HL-60 (cell line): ENCODE measurements at regions not wholly inside any gene's neighbourhood (a gene's known extent, or its start where the extent isn't known, plus 50 kb on each side); places are given as distances from the start of the nearest gene placed in this dataset.

ENCODE experiments used
- DNase-seq, 2 experiments: peaks; one replicate each; pipeline ENCODE4 v3.0.0-alpha.2; 2010 to 2020; ENCODE audit warnings: low read depth in 1 of 2, low spot score in 1 of 2
- H3K27ac ChIP-seq: fragments of 250-450 bp; sonication (Bioruptor Pico); replicated peaks from 2 replicates; pipeline ENCODE4 v1.5.1; 2020; ENCODE audit warnings: mild to moderate bottlenecking, moderate library complexity
- H3K27me3 ChIP-seq: fragments of 250-450 bp; sonication (Bioruptor Pico); 2 replicates; pipeline ENCODE4 v1.5.1; 2021; ENCODE audit warnings: mild to moderate bottlenecking, moderate library complexity; ENCODE audit not compliant: insufficient read depth, poor library complexity, severe bottlenecking
- H3K4me3 ChIP-seq: replicated peaks from 2 replicates; pipeline ENCODE4 v1.5.1; 2011; ENCODE audit warnings: mild to moderate bottlenecking, control low read depth, low read length; ENCODE audit not compliant: insufficient read depth
- CTCF ChIP-seq: IDR thresholded peaks from one replicate; pipeline ENCODE4 v1.5.1; 2011; ENCODE audit warnings: low read length, control low read depth, inconsistent platforms; ENCODE audit not compliant: insufficient read depth
- GABPA ChIP-seq: IDR thresholded peaks from 2 replicates; pipeline ENCODE4 v1.6.1; 2012; ENCODE audit warnings: low read depth
- POLR2AphosphoS5 ChIP-seq: IDR thresholded peaks from 2 replicates; pipeline ENCODE4 v1.6.1; 2012; ENCODE audit warnings: low read depth
- SPI1 ChIP-seq: IDR thresholded peaks from 2 replicates; pipeline ENCODE4 v1.6.1; 2012; ENCODE audit warnings: low read depth, mild to moderate bottlenecking, borderline replicate concordance
- TF ChIP-seq, protein P1 (sequence below): IDR thresholded peaks from 2 replicates; pipeline ENCODE4 v1.6.1; 2012; ENCODE audit warnings: low read depth; ENCODE audit not compliant: insufficient replicate concordance

DNA sequence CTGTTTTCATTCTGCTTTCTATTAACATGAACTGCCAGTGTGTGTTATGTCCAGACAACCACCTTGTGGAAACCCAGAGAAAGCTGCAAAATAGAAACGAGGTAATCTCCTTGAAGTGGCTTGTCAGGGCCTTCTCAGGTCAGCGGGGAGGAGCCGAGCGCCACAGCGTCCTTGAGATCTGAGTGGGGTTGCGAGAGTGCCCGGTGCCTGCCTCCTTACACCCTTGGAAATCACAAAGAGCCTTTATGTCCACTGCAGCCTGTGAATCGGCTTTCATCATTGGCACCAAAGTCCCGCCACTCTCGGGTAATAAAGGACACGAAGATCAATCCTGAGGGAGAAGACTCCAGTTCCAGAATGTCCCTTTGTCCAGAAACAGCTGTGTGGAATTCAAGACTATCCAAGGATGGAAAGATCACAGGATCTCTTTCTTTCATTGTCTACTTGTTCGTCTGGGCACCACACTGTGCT lies 135.2 kb downstream of the HRH4 start:
- H3K4me3 ChIP-seq = no peak overlapping the region
- TF ChIP-seq, protein P1, sequence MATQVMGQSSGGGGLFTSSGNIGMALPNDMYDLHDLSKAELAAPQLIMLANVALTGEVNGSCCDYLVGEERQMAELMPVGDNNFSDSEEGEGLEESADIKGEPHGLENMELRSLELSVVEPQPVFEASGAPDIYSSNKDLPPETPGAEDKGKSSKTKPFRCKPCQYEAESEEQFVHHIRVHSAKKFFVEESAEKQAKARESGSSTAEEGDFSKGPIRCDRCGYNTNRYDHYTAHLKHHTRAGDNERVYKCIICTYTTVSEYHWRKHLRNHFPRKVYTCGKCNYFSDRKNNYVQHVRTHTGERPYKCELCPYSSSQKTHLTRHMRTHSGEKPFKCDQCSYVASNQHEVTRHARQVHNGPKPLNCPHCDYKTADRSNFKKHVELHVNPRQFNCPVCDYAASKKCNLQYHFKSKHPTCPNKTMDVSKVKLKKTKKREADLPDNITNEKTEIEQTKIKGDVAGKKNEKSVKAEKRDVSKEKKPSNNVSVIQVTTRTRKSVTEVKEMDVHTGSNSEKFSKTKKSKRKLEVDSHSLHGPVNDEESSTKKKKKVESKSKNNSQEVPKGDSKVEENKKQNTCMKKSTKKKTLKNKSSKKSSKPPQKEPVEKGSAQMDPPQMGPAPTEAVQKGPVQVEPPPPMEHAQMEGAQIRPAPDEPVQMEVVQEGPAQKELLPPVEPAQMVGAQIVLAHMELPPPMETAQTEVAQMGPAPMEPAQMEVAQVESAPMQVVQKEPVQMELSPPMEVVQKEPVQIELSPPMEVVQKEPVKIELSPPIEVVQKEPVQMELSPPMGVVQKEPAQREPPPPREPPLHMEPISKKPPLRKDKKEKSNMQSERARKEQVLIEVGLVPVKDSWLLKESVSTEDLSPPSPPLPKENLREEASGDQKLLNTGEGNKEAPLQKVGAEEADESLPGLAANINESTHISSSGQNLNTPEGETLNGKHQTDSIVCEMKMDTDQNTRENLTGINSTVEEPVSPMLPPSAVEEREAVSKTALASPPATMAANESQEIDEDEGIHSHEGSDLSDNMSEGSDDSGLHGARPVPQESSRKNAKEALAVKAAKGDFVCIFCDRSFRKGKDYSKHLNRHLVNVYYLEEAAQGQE = no peak
- TF ChIP-seq POLR2AphosphoS5 (no peak), CTCF (no peak), GABPA (no peak), SPI1 (no peak)
- peaks cover 13% of the 10 kb centered on the region for H3K27me3 ChIP-seq
- no peak for DNase-seq
- no peak overlapping the region for H3K27ac ChIP-seq

- peak in 1 of 2 experiments; percentile 26 for DNase-seq
- H3K4me3 ChIP-seq = no peak overlapping the region
- peaks cover 12% of the 10 kb centered on the region for H3K27me3 ChIP-seq
- H3K27ac ChIP-seq = no peak overlapping the region
- TF ChIP-seq GABPA (no peak), CTCF (peak; percentile 74)
Observed at GRCh38 chr18:24600076-24600654, 139.7 kb downstream of the HRH4 start.

DNA sequence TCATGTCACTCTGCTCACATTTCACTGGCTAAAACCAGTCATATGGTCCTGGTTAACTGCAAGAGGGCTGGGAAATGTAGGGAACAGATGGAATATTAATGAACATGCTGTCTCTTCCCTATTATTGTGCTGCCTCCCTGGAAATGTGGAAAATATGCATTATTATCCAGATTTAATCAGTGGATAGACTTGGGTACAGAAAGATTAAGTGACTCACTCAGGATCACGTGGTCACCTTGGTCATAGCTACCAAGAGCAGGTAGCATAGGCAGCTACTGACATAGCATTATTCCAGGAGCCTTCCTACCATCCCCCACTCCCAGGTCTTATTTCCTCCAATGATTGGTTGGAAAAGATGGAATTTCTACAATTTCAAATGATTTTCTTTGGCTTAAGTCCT lies 141.1 kb downstream of the HRH4 start:
- TF ChIP-seq GABPA (no peak), CTCF (no peak), POLR2AphosphoS5 (no peak), SPI1 (no peak)
- TF ChIP-seq, protein P1 = no peak
- Histone ChIP-seq H3K27ac (no peak overlapping the region), H3K4me3 (no peak overlapping the region), H3K27me3 (peaks cover 12% of the 10 kb centered on the region)
- DNase-seq = no peak

DNA sequence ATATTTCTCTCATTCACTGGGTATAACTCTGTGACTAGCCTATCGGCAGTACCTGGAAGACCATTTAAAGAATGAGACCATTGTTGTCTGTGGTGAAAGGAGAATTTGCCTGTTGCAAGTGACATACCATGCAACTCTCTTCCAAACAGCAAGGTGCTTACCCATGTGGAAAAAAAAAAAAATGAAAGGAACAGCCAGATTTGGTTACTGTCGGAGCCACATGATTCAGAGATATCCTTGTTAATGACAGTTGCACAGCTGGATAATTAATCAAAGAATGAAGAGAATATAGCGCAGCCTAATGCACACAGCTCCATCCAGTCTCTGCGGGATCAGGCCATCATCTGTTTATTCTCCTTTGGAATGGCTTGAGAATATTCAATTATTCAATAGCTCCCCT lies 141.8 kb downstream of the HRH4 start:
- H3K27me3 ChIP-seq = peaks cover 12% of the 10 kb centered on the region
- H3K27ac ChIP-seq = no peak overlapping the region
- TF ChIP-seq GABPA (no peak), CTCF (no peak), POLR2AphosphoS5 (no peak), SPI1 (no peak)
- TF ChIP-seq, protein P1 = no peak
- no peak for DNase-seq
- no peak overlapping the region for H3K4me3 ChIP-seq
